Glutamatergic neuron (in vitro differentiated cells): ENCODE measurements at regions not wholly inside any gene's neighbourhood (a gene's known extent, or its start where the extent isn't known, plus 50 kb on each side); places are given as distances from the start of the nearest gene placed in this dataset.

Experiments used
- DNase-seq: peaks from one replicate; pipeline ENCODE4 v3.0.0; 2022
- H3K27ac Mint-ChIP-seq: one replicate; pipeline ENCODE4 v1.8.0; 2020; ENCODE audit warnings: mild to moderate bottlenecking, mixed read lengths, inconsistent platforms; ENCODE audit not compliant: unreplicated experiment
- H3K27me3 Mint-ChIP-seq: one replicate; pipeline ENCODE4 v1.8.0; 2020; ENCODE audit warnings: mild to moderate bottlenecking, moderate library complexity, mixed read lengths, inconsistent platforms; ENCODE audit not compliant: unreplicated experiment
- H3K36me3 Mint-ChIP-seq: one replicate; pipeline ENCODE4 v1.8.0; 2020; ENCODE audit warnings: mild to moderate bottlenecking, mixed read lengths, inconsistent platforms; ENCODE audit not compliant: unreplicated experiment
- H3K4me1 Mint-ChIP-seq: one replicate; pipeline ENCODE4 v1.8.0; 2020; ENCODE audit warnings: mild to moderate bottlenecking, low read depth, mixed read lengths, inconsistent platforms; ENCODE audit not compliant: unreplicated experiment
- H3K4me3 Mint-ChIP-seq: one replicate; pipeline ENCODE4 v1.8.0; 2020; ENCODE audit warnings: mild to moderate bottlenecking, mixed read lengths, inconsistent platforms; ENCODE audit not compliant: unreplicated experiment
- H3K9me3 Mint-ChIP-seq: one replicate; pipeline ENCODE4 v1.8.0; 2020; ENCODE audit warnings: mild to moderate bottlenecking, moderate library complexity, mixed read lengths, inconsistent platforms; ENCODE audit not compliant: unreplicated experiment
- CTCF ChIP-seq: fragments of 200-600 bp; sonication (generic); IDR thresholded peaks from one replicate; pipeline ENCODE4 v1.5.0; 2021; ENCODE audit not compliant: partially characterized antibody, unreplicated experiment

DNA sequence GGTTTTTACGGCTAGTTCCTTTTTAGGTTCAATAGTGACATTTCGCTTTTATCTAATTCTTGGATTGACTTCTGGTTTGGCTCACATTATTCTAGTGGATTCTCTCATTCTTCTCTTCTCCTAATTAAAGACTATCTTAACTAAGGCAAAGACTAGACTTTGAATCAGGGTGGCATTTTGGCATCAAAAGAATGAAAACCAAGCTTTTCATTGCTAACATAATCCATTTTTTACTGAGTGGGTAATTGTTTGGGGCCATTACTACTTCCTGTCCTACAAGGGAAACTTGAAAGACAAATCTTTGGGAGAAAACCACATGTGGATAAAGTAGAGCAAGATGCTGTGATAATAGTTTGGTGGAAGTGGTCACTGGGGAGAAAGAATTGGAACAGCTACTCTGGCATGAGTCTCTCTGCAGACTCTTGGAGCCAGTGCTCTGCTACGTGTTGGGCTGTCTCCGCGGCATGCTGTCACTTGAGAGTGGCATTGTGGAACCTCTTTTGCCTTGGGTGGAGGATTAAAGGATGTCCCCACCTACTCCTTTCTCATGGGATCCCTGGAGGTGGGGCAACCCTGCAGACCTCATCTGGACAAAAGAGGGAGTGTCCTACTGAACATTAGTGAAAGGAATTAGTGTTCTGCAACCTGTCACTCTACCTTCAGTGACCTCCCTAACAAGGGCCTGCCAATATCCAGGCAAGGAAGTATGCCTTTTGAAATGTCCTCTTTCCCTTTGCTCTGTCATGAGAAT lies 280.4 kb downstream of the PSAT1 start:
- DNase-seq = no peak

GRCh38 chr9:78578072-78578471 lies 281.1 kb downstream of the PSAT1 start:
- no peak for TF ChIP-seq CTCF
- H3K27me3 Mint-ChIP-seq = peaks cover 1% of the 10 kb centered on the region
- H3K4me1 Mint-ChIP-seq = peaks cover 2% of the 10 kb centered on the region
- no peak overlapping the region for H3K4me3 Mint-ChIP-seq
- no peak overlapping the region for H3K27ac Mint-ChIP-seq
- H3K36me3 Mint-ChIP-seq = no peaks in the 10 kb centered on the region
- no peak for DNase-seq
- no peaks in the 10 kb centered on the region for H3K9me3 Mint-ChIP-seq

More for the DNA sequence above, 280.4 kb downstream of the PSAT1 start:
- H3K27ac Mint-ChIP-seq = no peak overlapping the region
- peaks cover 1% of the 10 kb centered on the region for H3K27me3 Mint-ChIP-seq
- TF ChIP-seq CTCF = no peak
- H3K36me3 Mint-ChIP-seq = no peaks in the 10 kb centered on the region
- no peaks in the 10 kb centered on the region for H3K9me3 Mint-ChIP-seq
- no peak overlapping the region for H3K4me3 Mint-ChIP-seq
- H3K4me1 Mint-ChIP-seq = peaks cover 2% of the 10 kb centered on the region

DNA sequence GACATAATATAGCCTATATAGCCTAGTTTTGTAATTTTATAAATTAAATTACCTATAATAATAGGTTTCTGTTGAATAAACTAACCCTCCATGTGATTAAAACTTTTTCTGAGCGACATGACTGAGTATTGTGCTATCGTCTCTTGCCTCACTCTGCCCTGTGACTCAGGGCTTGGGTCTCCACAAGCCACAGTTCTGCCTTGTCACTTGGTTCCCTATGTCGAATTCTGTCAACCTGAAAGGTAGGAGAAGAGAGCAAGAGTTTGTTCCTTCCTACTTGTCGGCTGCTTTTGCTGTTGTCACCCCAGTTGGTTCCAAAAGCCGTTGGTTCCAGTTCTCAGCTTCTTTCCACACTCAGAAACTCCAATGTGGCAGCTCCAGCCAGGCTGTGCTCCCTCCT lies 285.9 kb downstream of the PSAT1 start:
- TF ChIP-seq CTCF = no peak
- no peaks in the 10 kb centered on the region for H3K4me1 Mint-ChIP-seq
- H3K4me3 Mint-ChIP-seq = no peak overlapping the region
- H3K27ac Mint-ChIP-seq = no peak overlapping the region
- DNase-seq = no peak
- peaks cover 4% of the 10 kb centered on the region for H3K36me3 Mint-ChIP-seq
- H3K9me3 Mint-ChIP-seq = no peaks in the 10 kb centered on the region
- H3K27me3 Mint-ChIP-seq = no peaks in the 10 kb centered on the region

- no peak for DNase-seq
- Mint-ChIP-seq H3K27ac (no peak overlapping the region), H3K36me3 (peaks cover 4% of the 10 kb centered on the region), H3K9me3 (peaks cover 3% of the 10 kb centered on the region), H3K4me3 (no peak overlapping the region), H3K4me1 (no peaks in the 10 kb centered on the region), H3K27me3 (no peaks in the 10 kb centered on the region)
- no peak for TF ChIP-seq CTCF
Measured at GRCh38 chr9:78584589-78584988, 287.7 kb downstream of the PSAT1 start.

- no peak for DNase-seq
- H3K4me3 Mint-ChIP-seq = no peak overlapping the region
- peaks cover 4% of the 10 kb centered on the region for H3K36me3 Mint-ChIP-seq
- H3K27ac Mint-ChIP-seq = no peak overlapping the region
- H3K4me1 Mint-ChIP-seq = no peaks in the 10 kb centered on the region
- H3K27me3 Mint-ChIP-seq = no peaks in the 10 kb centered on the region
- no peak for TF ChIP-seq CTCF
- peaks cover 3% of the 10 kb centered on the region for H3K9me3 Mint-ChIP-seq
Measured at GRCh38 chr9:78585909-78586308, 289.0 kb downstream of the PSAT1 start.
